Fibroblast of lung (primary cell): ENCODE measurements at regions not wholly inside any gene's neighbourhood (a gene's known extent, or its start where the extent isn't known, plus 50 kb on each side); places are given as distances from the start of the nearest gene placed in this dataset.

Source experiments
- DNase-seq, 2 donors: peaks; one replicate each; pipeline versions ENCODE4 v3.0.0 to v3.0.0-alpha.2; 2010; ENCODE audit warnings: low read depth in 2 of 2
- H2AFZ ChIP-seq: 2 replicates; pipeline ENCODE4 v1.5.1; 2012; ENCODE audit warnings: low read length, control low read depth, inconsistent platforms
- H3K27ac ChIP-seq: 2 replicates; pipeline ENCODE4 v1.5.1; 2011; ENCODE audit warnings: low read length, control low read depth; ENCODE audit not compliant: insufficient read depth
- H3K27me3 ChIP-seq: 2 replicates; pipeline ENCODE4 v1.5.1; 2011; ENCODE audit warnings: mild to moderate bottlenecking, low read length; ENCODE audit not compliant: control insufficient read depth, insufficient read depth
- H3K36me3 ChIP-seq: 2 replicates; pipeline ENCODE4 v1.5.1; 2011; ENCODE audit warnings: low read length; ENCODE audit not compliant: control insufficient read depth, insufficient read depth
- H3K4me1 ChIP-seq: 2 replicates; pipeline ENCODE4 v1.5.1; 2011; ENCODE audit warnings: low read length; ENCODE audit not compliant: control insufficient read depth, insufficient read depth; ENCODE audit errors: extremely low read depth
- H3K4me2 ChIP-seq: 2 replicates; pipeline ENCODE4 v1.5.1; 2011; ENCODE audit warnings: low read length, control low read depth; ENCODE audit not compliant: insufficient read depth; ENCODE audit errors: extremely low read depth
- H3K4me3 ChIP-seq, 4 experiments: fragments of 200-600 bp in 1 of 4; sonication (generic) in 1 of 4; replicated peaks in 1 of 4; 2 replicates each; pipeline ENCODE4 v1.5.1; 2011 to 2016; ENCODE audit warnings: low read length in 4 of 4, low read depth in 3 of 4, mild to moderate bottlenecking in 3 of 4, control low read depth in 2 of 4, inconsistent platforms in 1 of 4, mixed read lengths in 1 of 4; ENCODE audit not compliant: insufficient read depth in 1 of 4; ENCODE audit errors: control extremely low read depth in 1 of 4
- H3K79me2 ChIP-seq: 2 replicates; pipeline ENCODE4 v1.5.1; 2012; ENCODE audit warnings: mild to moderate bottlenecking, low read length, inconsistent platforms; ENCODE audit not compliant: control insufficient read depth, insufficient read depth
- H3K9ac ChIP-seq: 2 replicates; pipeline ENCODE4 v1.5.1; 2011; ENCODE audit warnings: mild to moderate bottlenecking, low read length, control low read depth; ENCODE audit not compliant: insufficient read depth
- H3K9me3 ChIP-seq: 2 replicates; pipeline ENCODE4 v1.5.1; 2012; ENCODE audit warnings: low read depth, low read length; ENCODE audit not compliant: control insufficient read depth, insufficient read depth
- H4K20me1 ChIP-seq: 2 replicates; pipeline ENCODE4 v1.5.1; 2011; ENCODE audit warnings: low read length; ENCODE audit not compliant: control insufficient read depth, insufficient read depth; ENCODE audit errors: extremely low read depth
- EZH2 ChIP-seq: IDR thresholded peaks from 2 replicates; pipeline ENCODE4 v1.5.1; 2012; ENCODE audit warnings: low read length, control low read depth, mild to moderate bottlenecking; ENCODE audit errors: missing control alignments
- TF ChIP-seq, protein P1 (sequence below), 2 donors: IDR thresholded peaks in 1 of 2; conservative IDR thresholded peaks in 1 of 2; 1 replicate in 1 of 2; 2 replicates in 1 of 2; pipeline ENCODE4 v1.5.1; 2011 to 2012; ENCODE audit warnings: low read length in 2 of 2, control low read depth in 1 of 2, inconsistent platforms in 1 of 2, low read depth in 1 of 2, mild to moderate bottlenecking in 1 of 2

DNA sequence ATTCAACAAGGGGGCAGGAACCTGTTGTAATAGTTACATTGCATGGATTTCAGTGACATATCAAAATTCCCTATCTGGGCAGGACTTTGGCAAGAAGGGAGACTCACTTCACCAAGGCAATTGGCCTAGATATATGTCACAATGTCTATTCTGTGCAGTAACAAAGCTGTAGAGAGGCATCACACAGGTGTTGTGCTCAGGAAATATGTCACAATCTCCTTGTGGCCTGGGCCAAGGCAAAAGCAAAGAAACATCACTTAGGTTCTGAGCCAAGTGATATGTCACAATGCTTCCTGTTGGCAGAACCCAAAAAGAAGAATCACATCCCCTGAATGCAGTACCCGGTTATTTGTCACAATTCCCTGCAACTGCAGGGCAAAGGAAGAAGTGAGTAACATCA lies 1020.9 kb upstream of the AMELY start:
- Histone ChIP-seq H3K9me3 (no peaks in the 10 kb centered on the region), H2AFZ (no peak overlapping the region), H3K27ac (no peak overlapping the region), H3K9ac (no peak overlapping the region), H3K27me3 (no peaks in the 10 kb centered on the region), H4K20me1 (no peaks in the 10 kb centered on the region), H3K4me2 (no peak overlapping the region), H3K4me3 (no peak overlapping the region), H3K79me2 (no peaks in the 10 kb centered on the region), H3K36me3 (no peaks in the 10 kb centered on the region), H3K4me1 (no peaks in the 10 kb centered on the region)
- DNase-seq: no peak
- TF ChIP-seq EZH2: no peak
- TF ChIP-seq, protein P1, sequence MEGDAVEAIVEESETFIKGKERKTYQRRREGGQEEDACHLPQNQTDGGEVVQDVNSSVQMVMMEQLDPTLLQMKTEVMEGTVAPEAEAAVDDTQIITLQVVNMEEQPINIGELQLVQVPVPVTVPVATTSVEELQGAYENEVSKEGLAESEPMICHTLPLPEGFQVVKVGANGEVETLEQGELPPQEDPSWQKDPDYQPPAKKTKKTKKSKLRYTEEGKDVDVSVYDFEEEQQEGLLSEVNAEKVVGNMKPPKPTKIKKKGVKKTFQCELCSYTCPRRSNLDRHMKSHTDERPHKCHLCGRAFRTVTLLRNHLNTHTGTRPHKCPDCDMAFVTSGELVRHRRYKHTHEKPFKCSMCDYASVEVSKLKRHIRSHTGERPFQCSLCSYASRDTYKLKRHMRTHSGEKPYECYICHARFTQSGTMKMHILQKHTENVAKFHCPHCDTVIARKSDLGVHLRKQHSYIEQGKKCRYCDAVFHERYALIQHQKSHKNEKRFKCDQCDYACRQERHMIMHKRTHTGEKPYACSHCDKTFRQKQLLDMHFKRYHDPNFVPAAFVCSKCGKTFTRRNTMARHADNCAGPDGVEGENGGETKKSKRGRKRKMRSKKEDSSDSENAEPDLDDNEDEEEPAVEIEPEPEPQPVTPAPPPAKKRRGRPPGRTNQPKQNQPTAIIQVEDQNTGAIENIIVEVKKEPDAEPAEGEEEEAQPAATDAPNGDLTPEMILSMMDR (conservative IDR thresholded peaks at IDR 0.05 in 1 of 2, IDR thresholded peaks at IDR 0.05 in 1 of 2; ENCODE audit: low read depth in 1 of 2, low read length in 2 of 2): no peak

DNA sequence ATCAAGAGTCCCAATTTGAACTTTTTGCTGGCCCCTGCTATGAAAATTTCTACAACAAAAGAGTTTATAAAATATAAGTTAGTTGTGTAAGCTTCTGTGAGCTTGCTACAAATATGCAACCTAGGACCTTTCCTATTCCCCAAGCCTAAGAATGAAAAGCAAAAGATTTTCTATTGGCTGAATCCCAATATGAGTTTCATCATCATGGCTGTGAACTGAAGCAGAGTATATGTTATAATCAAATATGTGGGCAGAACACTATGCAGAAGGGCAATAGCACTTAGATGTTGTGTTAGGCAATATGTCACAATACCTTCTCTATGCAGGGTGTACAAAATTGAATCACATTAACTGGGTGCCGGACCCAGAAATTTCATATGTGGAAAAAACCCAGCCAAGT lies 1018.3 kb upstream of the AMELY start:
- peak in 1 of 2 donors; percentile 69 for DNase-seq
- no peak for TF ChIP-seq EZH2
- TF ChIP-seq, protein P1 (conservative IDR thresholded peaks at IDR 0.05 in 1 of 2, IDR thresholded peaks at IDR 0.05 in 1 of 2; ENCODE audit: low read depth in 1 of 2, low read length in 2 of 2): no peak

DNA sequence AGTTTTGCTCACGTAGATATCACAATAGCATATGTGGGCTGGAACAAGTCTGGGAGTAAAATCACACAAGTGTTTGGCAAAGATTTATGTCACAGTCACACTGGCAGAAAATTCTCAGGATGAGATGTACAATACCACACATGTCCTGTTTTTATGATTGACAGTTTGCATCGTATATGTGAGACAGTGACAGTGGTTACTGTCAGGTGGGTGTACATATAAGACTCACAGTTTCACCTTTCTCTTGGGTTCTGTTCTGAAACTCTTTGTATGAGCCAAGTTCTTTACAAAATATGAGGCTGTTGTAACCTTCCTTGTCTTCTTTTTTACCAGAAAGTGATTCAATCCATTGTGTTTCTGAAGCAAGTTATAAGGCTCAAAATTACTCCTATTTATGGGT lies 1012.5 kb upstream of the AMELY start:
- TF ChIP-seq EZH2: no peak
- TF ChIP-seq, protein P1 (conservative IDR thresholded peaks at IDR 0.05 in 1 of 2, IDR thresholded peaks at IDR 0.05 in 1 of 2; ENCODE audit: low read depth in 1 of 2, low read length in 2 of 2): no peak
- no peaks in the 10 kb centered on the region for H3K4me1 ChIP-seq
- no peak overlapping the region for H2AFZ ChIP-seq
- no peaks in the 10 kb centered on the region for H3K27me3 ChIP-seq
- H3K9me3 ChIP-seq: no peaks in the 10 kb centered on the region
- no peak overlapping the region for H3K4me2 ChIP-seq
- no peak overlapping the region for H3K4me3 ChIP-seq
- H3K79me2 ChIP-seq: no peaks in the 10 kb centered on the region
- H4K20me1 ChIP-seq: no peaks in the 10 kb centered on the region
- DNase-seq: no peak
- H3K36me3 ChIP-seq: no peaks in the 10 kb centered on the region
- no peak overlapping the region for H3K9ac ChIP-seq
- no peak overlapping the region for H3K27ac ChIP-seq

More for the DNA sequence above, 1018.3 kb upstream of the AMELY start:
- Histone ChIP-seq H3K9ac (no peak overlapping the region), H3K9me3 (no peaks in the 10 kb centered on the region), H3K4me1 (no peaks in the 10 kb centered on the region), H3K27me3 (no peaks in the 10 kb centered on the region), H4K20me1 (no peaks in the 10 kb centered on the region), H3K36me3 (no peaks in the 10 kb centered on the region), H3K27ac (no peak overlapping the region), H2AFZ (no peak overlapping the region), H3K4me3 (no peak overlapping the region), H3K79me2 (no peaks in the 10 kb centered on the region), H3K4me2 (no peak overlapping the region)
